GM23248 (cell line): ENCODE measurements at regions not wholly inside any gene's neighbourhood (a gene's known extent, or its start where the extent isn't known, plus 50 kb on each side); places are given as distances from the start of the nearest gene placed in this dataset.
A peak's percentile ranks its signal among the peaks of the same experiment; 100 is the strongest.

ENCODE experiments used
- DNase-seq: peaks from one replicate; pipeline ENCODE4 v3.0.0-alpha.2; 2015
- H2AFZ ChIP-seq: fragments of 200-600 bp; sonication (generic); 2 replicates; pipeline ENCODE4 v1.6.1; 2016; ENCODE audit warnings: antibody characterized with exemption
- H3F3A ChIP-seq: fragments of 200-600 bp; sonication (generic); 2 replicates; pipeline ENCODE4 v1.6.1; 2016; ENCODE audit warnings: mild to moderate bottlenecking, antibody characterized with exemption, mixed run types; ENCODE audit not compliant: insufficient read depth
- H3K27ac ChIP-seq: fragments of 200-600 bp; sonication (generic); 2 replicates; pipeline ENCODE4 v1.5.1; 2016; ENCODE audit warnings: mild to moderate bottlenecking
- H3K27me3 ChIP-seq: fragments of 200-600 bp; sonication (generic); replicated peaks from 2 replicates; pipeline ENCODE4 v1.6.1; 2016; ENCODE audit warnings: mild to moderate bottlenecking; ENCODE audit not compliant: insufficient read depth
- H3K36me3 ChIP-seq: fragments of 200-600 bp; sonication (generic); 2 replicates; pipeline ENCODE4 v1.6.1; 2016; ENCODE audit warnings: low read depth, mild to moderate bottlenecking
- H3K4me1 ChIP-seq: fragments of 200-600 bp; sonication (generic); 2 replicates; pipeline ENCODE4 v1.6.1; 2016; ENCODE audit warnings: mild to moderate bottlenecking; ENCODE audit not compliant: insufficient read depth
- H3K4me2 ChIP-seq: fragments of 200-600 bp; sonication (generic); one replicate; pipeline ENCODE4 v1.6.1; 2016; ENCODE audit warnings: mild to moderate bottlenecking; ENCODE audit not compliant: unreplicated experiment
- H3K4me3 ChIP-seq: fragments of 200-600 bp; sonication (generic); 2 replicates; pipeline ENCODE4 v1.5.1; 2016; ENCODE audit warnings: mild to moderate bottlenecking
- H3K79me2 ChIP-seq: fragments of 200-600 bp; sonication (generic); 2 replicates; pipeline ENCODE4 v1.6.1; 2016; ENCODE audit warnings: mild to moderate bottlenecking; ENCODE audit not compliant: insufficient read depth
- H3K9ac ChIP-seq: fragments of 200-600 bp; sonication (generic); 2 replicates; pipeline ENCODE4 v1.6.1; 2016; ENCODE audit warnings: mild to moderate bottlenecking
- H3K9me2 ChIP-seq: fragments of 200-600 bp; sonication (generic); 2 replicates; pipeline ENCODE4 v1.6.1; 2016; ENCODE audit warnings: mixed run types, mild to moderate bottlenecking, moderate library complexity; ENCODE audit not compliant: insufficient read depth
- H3K9me3 ChIP-seq: fragments of 200-600 bp; sonication (generic); one replicate; pipeline ENCODE4 v1.6.1; 2017; ENCODE audit warnings: low read depth
- H4K20me1 ChIP-seq: fragments of 200-600 bp; sonication (generic); 2 replicates; pipeline ENCODE4 v1.6.0; 2016; ENCODE audit not compliant: insufficient read depth
- EZH2 ChIP-seq: fragments of 200-600 bp; sonication (generic); IDR thresholded peaks from 2 replicates; pipeline ENCODE4 v1.6.1; 2018; ENCODE audit warnings: antibody characterized with exemption, mild to moderate bottlenecking; ENCODE audit not compliant: insufficient read depth, poor library complexity, severe bottlenecking
- EZH2phosphoT487 ChIP-seq: fragments of 200-600 bp; sonication (generic); IDR thresholded peaks from 2 replicates; pipeline ENCODE4 v1.6.1; 2018; ENCODE audit warnings: antibody characterized with exemption, moderate library complexity, mild to moderate bottlenecking, low read depth; ENCODE audit not compliant: insufficient read depth
- WGBS, 2 experiments: methylation state at CpG; one replicate each; pipeline ENCODE4 v1.1.6; 2015 to 2017; ENCODE audit warnings: low lambda C conversion rate in 2 of 2, low coverage in 1 of 2; ENCODE audit errors: missing lambda C conversion rate in 2 of 2; 5-methylcytosine and 5-hydroxymethylcytosine counted together
- in situ Hi-C: fragments of 300-500 bp; cut with MboI; formaldehyde crosslinking; loops from 2 replicates; pipeline ENCODE4 v1.15.0; 2020

DNA sequence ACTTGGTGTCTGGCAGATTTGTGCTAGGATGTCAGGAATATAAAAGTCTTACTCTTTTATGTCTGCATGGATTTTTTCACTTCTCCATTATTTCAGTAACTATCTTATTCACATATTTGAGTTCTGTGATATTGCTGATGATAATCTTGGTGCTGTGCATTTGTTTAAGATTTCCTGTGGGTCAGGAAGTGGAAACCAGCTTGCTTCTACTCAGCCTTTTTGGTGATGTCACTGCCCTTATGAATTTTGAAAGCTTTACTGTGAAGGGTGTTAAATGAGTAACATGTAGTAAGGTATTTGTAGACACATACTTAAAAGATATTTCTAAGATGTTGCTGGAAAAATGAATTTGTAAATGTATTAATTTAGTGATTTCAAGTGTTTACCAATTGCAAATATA lies 69.5 kb upstream of the VOPP1 start:
- Histone ChIP-seq H3K36me3 (no peaks in the 10 kb centered on the region), H3K4me3 (no peak overlapping the region), H3K9me2 (no peaks in the 10 kb centered on the region), H3K9me3 (no peaks in the 10 kb centered on the region), H3F3A (no peaks in the 10 kb centered on the region), H4K20me1 (no peaks in the 10 kb centered on the region), H2AFZ (no peak overlapping the region), H3K79me2 (no peaks in the 10 kb centered on the region), H3K27me3 (no peaks in the 10 kb centered on the region), H3K4me2 (no peak overlapping the region), H3K4me1 (0 out of 2 replicates have a peak, but pooled peaks cover 4% of the 10 kb centered on the region), H3K27ac (no peak overlapping the region), H3K9ac (no peak overlapping the region)
- in situ Hi-C loops, result loop anchor here (10.0 to 25.0 kb wide), 2 partner anchors 320 to 433 kb away; partner anchors contain the start of genes MRPS17 and NIPSNAP2
- DNase-seq, result peak; percentile 25
- TF ChIP-seq EZH2phosphoT487 (no peak), EZH2 (no peak)

DNA sequence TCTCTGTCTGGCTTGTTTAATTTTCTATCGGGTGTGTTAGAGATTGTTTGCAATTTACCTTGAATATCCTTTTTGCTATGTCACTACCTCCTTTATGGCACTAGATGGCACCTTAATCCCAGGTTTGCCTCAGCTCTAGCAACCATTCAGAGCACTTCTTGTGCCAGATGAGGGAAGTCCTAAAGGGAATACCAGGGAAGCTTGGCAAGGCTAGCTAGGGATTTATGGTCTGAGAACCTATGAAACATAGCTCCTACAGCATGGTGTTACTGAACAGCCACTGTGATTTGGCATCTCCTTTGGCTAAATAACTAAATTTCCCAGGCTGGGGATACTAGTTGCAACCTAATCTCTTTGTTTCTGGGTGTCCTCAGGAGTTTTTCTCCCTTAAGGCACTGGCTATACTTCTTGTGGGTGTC lies 69.0 kb upstream of the VOPP1 start:
- Histone ChIP-seq H3K4me2 (no peak overlapping the region), H3K9me3 (no peaks in the 10 kb centered on the region), H3K9ac (no peak overlapping the region), H3K27ac (no peak overlapping the region), H3K4me1 (0 out of 2 replicates have a peak, but pooled peaks cover 4% of the 10 kb centered on the region), H3F3A (no peaks in the 10 kb centered on the region), H3K9me2 (no peaks in the 10 kb centered on the region), H3K4me3 (no peak overlapping the region), H3K79me2 (no peaks in the 10 kb centered on the region), H3K36me3 (no peaks in the 10 kb centered on the region), H2AFZ (no peak overlapping the region), H4K20me1 (no peaks in the 10 kb centered on the region), H3K27me3 (no peaks in the 10 kb centered on the region)
- DNase-seq, result peak; percentile 90
- WGBS, 2 experiments, result 8 to 11% methylated on average over 1 of the region's 1 CpG
- in situ Hi-C loops, result loop anchor here (10.0 to 25.0 kb wide), 2 partner anchors 321 to 434 kb away; partner anchors contain the start of genes MRPS17 and NIPSNAP2
- no peak for TF ChIP-seq EZH2
- no peak for TF ChIP-seq EZH2phosphoT487

DNA sequence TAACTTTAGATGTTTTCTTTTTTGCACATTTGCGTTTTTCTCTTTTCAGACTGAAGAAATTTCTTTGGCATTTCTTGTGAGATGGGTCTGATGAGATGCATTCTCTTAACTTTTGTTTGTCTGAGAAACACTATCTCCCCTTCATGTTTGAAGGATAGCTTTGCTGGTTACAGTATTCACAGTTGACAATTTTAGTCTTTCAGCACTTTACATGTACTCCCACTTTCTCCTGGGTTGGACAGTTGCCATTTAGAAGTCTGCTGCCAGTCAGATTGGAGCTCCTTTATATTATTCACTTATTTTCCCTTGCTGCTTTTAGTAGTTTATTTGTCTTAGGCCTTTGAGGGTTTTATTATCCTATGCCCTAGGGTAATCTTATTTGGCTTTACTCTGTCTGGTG lies 67.3 kb upstream of the VOPP1 start:
- Histone ChIP-seq H3K9ac (no peak overlapping the region), H3K4me1 (0 out of 2 replicates have a peak, but pooled peaks cover 4% of the 10 kb centered on the region), H4K20me1 (no peaks in the 10 kb centered on the region), H3F3A (no peaks in the 10 kb centered on the region), H3K9me2 (no peaks in the 10 kb centered on the region), H3K36me3 (no peaks in the 10 kb centered on the region), H3K4me3 (no peak overlapping the region), H3K27me3 (no peaks in the 10 kb centered on the region), H3K9me3 (no peaks in the 10 kb centered on the region), H3K27ac (no peak overlapping the region), H2AFZ (no peak overlapping the region), H3K4me2 (no peak overlapping the region), H3K79me2 (no peaks in the 10 kb centered on the region)
- WGBS, 2 experiments, result 14 to 48% methylated on average over 1 of the region's 1 CpG
- TF ChIP-seq EZH2phosphoT487 (no peak), EZH2 (no peak)
- DNase-seq, result no peak
- in situ Hi-C loops, result loop anchor here (10.0 to 25.0 kb wide), 2 partner anchors 323 to 435 kb away; partner anchors contain the start of genes MRPS17 and NIPSNAP2

DNA sequence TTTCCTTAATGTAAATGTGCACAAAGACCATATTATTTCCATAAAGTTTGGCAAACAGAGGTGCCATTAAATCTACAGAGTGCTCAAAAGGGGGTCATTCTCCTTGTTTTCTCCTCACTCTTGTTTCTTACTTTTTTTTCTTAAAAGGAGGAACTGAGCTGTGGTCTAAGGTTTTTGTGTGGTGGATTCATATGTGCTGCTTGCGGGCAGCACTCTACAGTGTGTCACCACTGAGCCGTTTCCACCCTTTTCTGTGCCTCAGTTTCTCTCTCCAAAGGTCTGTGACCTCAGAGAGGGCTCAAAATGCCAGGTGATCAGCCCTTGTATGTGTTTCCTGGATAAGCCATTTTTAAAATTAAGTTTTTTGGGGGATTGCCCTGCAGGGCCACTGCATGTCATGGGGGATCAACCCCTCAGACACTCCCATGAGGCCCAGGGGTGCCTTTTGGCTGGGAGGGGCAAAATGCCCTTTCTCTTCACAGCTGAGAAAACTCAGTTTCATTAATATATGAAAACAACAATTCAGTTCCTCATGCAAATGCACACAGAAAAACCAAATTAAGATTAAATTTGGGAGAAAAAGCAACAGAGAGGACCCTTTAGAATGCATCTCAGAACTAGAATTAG lies 56.9 kb upstream of the VOPP1 start:
- TF ChIP-seq EZH2 (no peak), EZH2phosphoT487 (no peak)
- Histone ChIP-seq H3K9ac (no peak overlapping the region), H3K27ac (no peak overlapping the region), H3K9me2 (no peaks in the 10 kb centered on the region), H2AFZ (no peak overlapping the region), H4K20me1 (no peaks in the 10 kb centered on the region), H3K4me3 (no peak overlapping the region), H3K36me3 (no peaks in the 10 kb centered on the region), H3K9me3 (no peaks in the 10 kb centered on the region), H3K79me2 (no peaks in the 10 kb centered on the region), H3K27me3 (0 out of 2 replicates have a peak, but pooled peaks cover 10% of the 10 kb centered on the region), H3F3A (no peaks in the 10 kb centered on the region), H3K4me2 (no peak overlapping the region), H3K4me1 (no peaks in the 10 kb centered on the region)
- DNase-seq, result no peak
- WGBS, 2 experiments, result 3 to 5% methylated on average over 2 of the region's 2 CpGs
- in situ Hi-C loops, result loop anchor here (25.0 kb wide), 1 partner anchor 333 kb away; the partner anchor contains the start of genes MRPS17 and NIPSNAP2
